Left lung (tissue), 4 donors: ENCODE measurements at regions not wholly inside any gene's neighbourhood (a gene's known extent, or its start where the extent isn't known, plus 50 kb on each side); places are given as distances from the start of the nearest gene placed in this dataset.
A peak's percentile ranks its signal among the peaks of the same experiment; 100 is the strongest.

ENCODE experiments used
- ATAC-seq: fragments of 200-7000 bp; cut with Tn5 transposase; one replicate; pipeline ENCODE4 v1.9.1; 2020; ENCODE audit warnings: moderate library complexity
- DNase-seq, 4 donors: peaks; one replicate each; pipeline ENCODE4 v3.0.0-alpha.2; 2013 to 2020
- H3K27ac ChIP-seq, 2 donors: fragments of 200-600 bp; sonication (generic) in 1 of 2; one replicate each; pipeline versions ENCODE4 v1.5.0 to v1.8.0; 2020 to 2021
- H3K27me3 ChIP-seq, 2 donors: fragments of 200-600 bp; sonication (generic) in 1 of 2; one replicate each; pipeline versions ENCODE4 v1.5.0 to v1.8.0; 2020 to 2021
- H3K36me3 ChIP-seq, 2 donors: fragments of 200-600 bp; sonication (generic) in 1 of 2; one replicate each; pipeline versions ENCODE4 v1.5.0 to v1.8.0; 2020 to 2021
- H3K4me1 ChIP-seq, 2 donors: fragments of 200-600 bp; one replicate each; pipeline ENCODE4 v1.8.0; 2021
- H3K4me3 ChIP-seq, 2 donors: fragments of 200-600 bp; sonication (generic) in 1 of 2; one replicate each; pipeline versions ENCODE4 v1.5.0 to v1.8.0; 2020 to 2021; ENCODE audit warnings: mild to moderate bottlenecking in 1 of 2
- H3K9me3 ChIP-seq, 2 donors: fragments of 200-600 bp; sonication (generic) in 1 of 2; one replicate each; pipeline versions ENCODE4 v1.5.0 to v1.8.0; 2020 to 2021
- CTCF ChIP-seq, 2 donors: fragments of 200-600 bp; sonication (generic) in 1 of 2; IDR thresholded peaks; one replicate each; pipeline versions ENCODE4 v1.5.0 to v1.8.0; 2021; ENCODE audit warnings: antibody characterized with exemption in 2 of 2
- intact Hi-C, 2 donors: fragments of 100-400 bp; cut with DNase I; formaldehyde crosslinking; loops; one replicate each; pipeline versions ENCODE4 v1.11.2 to v1.14.2; 2022
- donor health status: DM: no; HTN: yes; CAD: no.
- donor health status: DM: no; HTN: no; CAD: no.

- no peaks in the 10 kb centered on the region for H3K36me3 ChIP-seq
- H3K27me3 ChIP-seq, result no peaks in the 10 kb centered on the region
- ATAC-seq, result no peak
- peak overlapping the region; percentile 8 to 77 for H3K27ac ChIP-seq
- DNase-seq, result peak in 1 of 4 donors; percentile 10
- H3K4me1 ChIP-seq, result peaks cover 34 to 98% of the 10 kb centered on the region in 2 donors
- no peak overlapping the region for H3K4me3 ChIP-seq
- intact Hi-C loops, result no loop called here
- H3K9me3 ChIP-seq, result no peaks in the 10 kb centered on the region
- TF ChIP-seq CTCF (IDR thresholded peaks at IDR 0.05), result no peak
These were observed 322.1 kb downstream of the SEC14L1 start for GRCh38 chr17:77462553-77463497.

GRCh38 chr17:77464988-77465357, 324.2 kb downstream of the SEC14L1 start:
- H3K27me3 ChIP-seq, result no peaks in the 10 kb centered on the region
- intact Hi-C loops, result no loop called here
- H3K36me3 ChIP-seq, result no peaks in the 10 kb centered on the region
- no peak for DNase-seq
- H3K9me3 ChIP-seq, result no peaks in the 10 kb centered on the region
- TF ChIP-seq CTCF (IDR thresholded peaks at IDR 0.05), result no peak
- peaks cover 30 to 90% of the 10 kb centered on the region in 2 donors for H3K4me1 ChIP-seq
- no peak for ATAC-seq
- H3K4me3 ChIP-seq, result no peak overlapping the region
- peak overlapping the region; percentile 45 to 94 for H3K27ac ChIP-seq

GRCh38 chr17:77465358-77466041, 324.7 kb downstream of the SEC14L1 start:
- ATAC-seq, result peak; percentile 82
- H3K9me3 ChIP-seq, result no peaks in the 10 kb centered on the region
- H3K27ac ChIP-seq, result peak overlapping the region; percentile 45 to 94
- H3K36me3 ChIP-seq, result no peaks in the 10 kb centered on the region
- no peaks in the 10 kb centered on the region for H3K27me3 ChIP-seq
- peaks cover 27 to 88% of the 10 kb centered on the region in 2 donors for H3K4me1 ChIP-seq
- H3K4me3 ChIP-seq, result no peak overlapping the region
- DNase-seq, result peak in 2 of 4 donors; percentile 86 to 89
- no peak for TF ChIP-seq CTCF (IDR thresholded peaks at IDR 0.05)
- intact Hi-C loops, result no loop called here

- DNase-seq (peak in 1 of 4 donors; percentile 80), ATAC-seq (no peak)
- Histone ChIP-seq H3K9me3 (no peaks in the 10 kb centered on the region), H3K4me1 (peaks cover 29 to 88% of the 10 kb centered on the region in 2 donors), H3K36me3 (no peaks in the 10 kb centered on the region), H3K4me3 (no peak overlapping the region), H3K27ac (peak overlapping the region in 1 of 2 donors; percentile 94), H3K27me3 (no peaks in the 10 kb centered on the region)
- intact Hi-C loops, result no loop called here
- TF ChIP-seq CTCF (IDR thresholded peaks at IDR 0.05), result no peak
These were observed 325.4 kb downstream of the SEC14L1 start for GRCh38 chr17:77466140-77466539.
